ENCODE measurements at regions not wholly inside any gene's neighbourhood (a gene's known extent, or its start where the extent isn't known, plus 50 kb on each side); places are given as distances from the start of the nearest gene placed in this dataset.

GRCh38 chr5:74167206-74167929 is 473.2 kb downstream of the ENC1 start (continued):
- no peak for TF ChIP-seq PRDM2 (tag by site-specific recombination; IDR thresholded peaks at IDR 0.05; ENCODE audit: borderline replicate concordance)
- no peak for TF ChIP-seq PRDM1 (tag by site-specific recombination; IDR thresholded peaks at IDR 0.05)
- no peak for TF ChIP-seq ZNF324 (tag by site-specific recombination; IDR thresholded peaks at IDR 0.05)
- TF ChIP-seq MEIS1 (CRISPR knock-in tag; IDR thresholded peaks at IDR 0.05; ENCODE audit: borderline replicate concordance) = no peak
- TF ChIP-seq ZNF791 (tag by site-specific recombination; IDR thresholded peaks at IDR 0.05) = no peak
- no peak; the same call in 1 of the 2 replicates for TF ChIP-seq ZNF2 (tag by site-specific recombination; IDR thresholded peaks at IDR 0.05)
- no peak for TF ChIP-seq ZNF132 (tag by site-specific recombination; IDR thresholded peaks at IDR 0.05; ENCODE audit: borderline replicate concordance)
- TF ChIP-seq ZNF624 (tag by site-specific recombination; IDR thresholded peaks at IDR 0.05) = no peak
- TF ChIP-seq ZNF645 (tag by site-specific recombination; IDR thresholded peaks at IDR 0.05) = no peak
- TF ChIP-seq ZBTB1 (tag by site-specific recombination; IDR thresholded peaks at IDR 0.05) = no peak
- 0 out of 2 replicates have a peak, but pooled peaks have one; percentile 47 for TF ChIP-seq ZNF639 (tag by site-specific recombination; IDR thresholded peaks at IDR 0.05)
- TF ChIP-seq REPIN1 (tag by site-specific recombination; IDR thresholded peaks at IDR 0.05; ENCODE audit: low read depth) = no peak
- TF ChIP-seq ZNF555 (tag by site-specific recombination; conservative IDR thresholded peaks at IDR 0.05) = no peak
- no peak for TF ChIP-seq ZNF311 (tag by site-specific recombination; IDR thresholded peaks at IDR 0.05; ENCODE audit: borderline replicate concordance)
- TF ChIP-seq ZNF621 (tag by site-specific recombination; IDR thresholded peaks at IDR 0.05) = no peak
- TF ChIP-seq HIC1 (tag by site-specific recombination; IDR thresholded peaks at IDR 0.05) = no peak
- no peak for TF ChIP-seq ZNF626 (tag by site-specific recombination; IDR thresholded peaks at IDR 0.05)
- TF ChIP-seq ZNF701 (tag by site-specific recombination; IDR thresholded peaks at IDR 0.05) = no peak
- TF ChIP-seq ZNF266 (tag by site-specific recombination; IDR thresholded peaks at IDR 0.05; ENCODE audit: low read depth) = no peak
- no peak for TF ChIP-seq ZIC2 (tag by site-specific recombination; IDR thresholded peaks at IDR 0.05)
- TF ChIP-seq ZNF280C (tag by site-specific recombination; IDR thresholded peaks at IDR 0.05) = no peak
- no peak for TF ChIP-seq ZNF768 (tag by site-specific recombination; IDR thresholded peaks at IDR 0.05)
- TF ChIP-seq ZNF776 (tag by site-specific recombination; IDR thresholded peaks at IDR 0.05; ENCODE audit: borderline replicate concordance) = no peak
- no peak for TF ChIP-seq MZF1 (tag by site-specific recombination; IDR thresholded peaks at IDR 0.05; ENCODE audit: borderline replicate concordance)
- TF ChIP-seq ZNF366 (tag by site-specific recombination; conservative IDR thresholded peaks at IDR 0.05) = peak; percentile 82
- no peak for TF ChIP-seq OVOL3 (tag by site-specific recombination; IDR thresholded peaks at IDR 0.05)
- TF ChIP-seq ZNF792 (tag by site-specific recombination; IDR thresholded peaks at IDR 0.05) = no peak
- TF ChIP-seq BCL11B (tag by site-specific recombination; IDR thresholded peaks at IDR 0.05; ENCODE audit: low read depth) = no peak

Measured in HEK293 (cell line).